Cardiac fibroblast (primary cell): ENCODE measurements at regions not wholly inside any gene's neighbourhood (a gene's known extent, or its start where the extent isn't known, plus 50 kb on each side); places are given as distances from the start of the nearest gene placed in this dataset.
A peak's percentile ranks its signal among the peaks of the same experiment; 100 is the strongest.

ENCODE experiments used
- DNase-seq, 2 donors: peaks; one replicate each; pipeline versions ENCODE4 v3.0.0 to v3.0.0-alpha.2; 2010; ENCODE audit warnings: low read depth in 2 of 2
- H3K4me3 ChIP-seq, 2 donors: replicated peaks in 1 of 2; 1 replicate in 1 of 2; 2 replicates in 1 of 2; pipeline ENCODE4 v1.5.1; 2011; ENCODE audit warnings: low read depth in 2 of 2, low read length in 2 of 2, mild to moderate bottlenecking in 2 of 2, moderate library complexity in 1 of 2
- TF ChIP-seq, protein P1 (sequence below): IDR thresholded peaks from one replicate; pipeline ENCODE4 v1.5.1; 2011; ENCODE audit warnings: low read depth, mild to moderate bottlenecking, low read length, inconsistent platforms

DNA sequence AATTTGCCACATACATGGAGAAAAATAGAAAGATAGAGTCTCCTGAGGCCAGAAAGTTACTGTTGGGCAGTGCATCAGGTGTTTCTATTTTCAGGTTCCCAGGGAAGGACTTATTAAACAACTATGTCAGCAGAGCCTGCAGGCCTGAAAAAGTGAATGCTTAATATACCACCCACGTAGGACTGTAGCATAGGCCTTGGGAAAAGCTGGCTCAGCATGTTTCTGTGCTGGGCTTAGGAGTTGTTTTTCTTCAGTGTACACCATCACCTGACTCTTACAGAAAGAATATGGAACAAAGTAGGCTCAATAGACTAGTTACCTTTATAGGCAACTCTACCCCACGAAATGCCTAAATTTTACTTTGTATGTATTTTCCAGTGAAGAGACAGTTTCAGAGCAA, 1385.9 kb downstream of the FAM133A start:
- TF ChIP-seq, protein P1, sequence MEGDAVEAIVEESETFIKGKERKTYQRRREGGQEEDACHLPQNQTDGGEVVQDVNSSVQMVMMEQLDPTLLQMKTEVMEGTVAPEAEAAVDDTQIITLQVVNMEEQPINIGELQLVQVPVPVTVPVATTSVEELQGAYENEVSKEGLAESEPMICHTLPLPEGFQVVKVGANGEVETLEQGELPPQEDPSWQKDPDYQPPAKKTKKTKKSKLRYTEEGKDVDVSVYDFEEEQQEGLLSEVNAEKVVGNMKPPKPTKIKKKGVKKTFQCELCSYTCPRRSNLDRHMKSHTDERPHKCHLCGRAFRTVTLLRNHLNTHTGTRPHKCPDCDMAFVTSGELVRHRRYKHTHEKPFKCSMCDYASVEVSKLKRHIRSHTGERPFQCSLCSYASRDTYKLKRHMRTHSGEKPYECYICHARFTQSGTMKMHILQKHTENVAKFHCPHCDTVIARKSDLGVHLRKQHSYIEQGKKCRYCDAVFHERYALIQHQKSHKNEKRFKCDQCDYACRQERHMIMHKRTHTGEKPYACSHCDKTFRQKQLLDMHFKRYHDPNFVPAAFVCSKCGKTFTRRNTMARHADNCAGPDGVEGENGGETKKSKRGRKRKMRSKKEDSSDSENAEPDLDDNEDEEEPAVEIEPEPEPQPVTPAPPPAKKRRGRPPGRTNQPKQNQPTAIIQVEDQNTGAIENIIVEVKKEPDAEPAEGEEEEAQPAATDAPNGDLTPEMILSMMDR, result no peak
- no peak overlapping the region for H3K4me3 ChIP-seq
- DNase-seq, result no peak

GRCh38 chrX:95063554-95063953, 1389.5 kb downstream of the FAM133A start:
- TF ChIP-seq, protein P1, result no peak
- H3K4me3 ChIP-seq, result no peak overlapping the region
- DNase-seq, result peak; percentile 25 to 42

DNA sequence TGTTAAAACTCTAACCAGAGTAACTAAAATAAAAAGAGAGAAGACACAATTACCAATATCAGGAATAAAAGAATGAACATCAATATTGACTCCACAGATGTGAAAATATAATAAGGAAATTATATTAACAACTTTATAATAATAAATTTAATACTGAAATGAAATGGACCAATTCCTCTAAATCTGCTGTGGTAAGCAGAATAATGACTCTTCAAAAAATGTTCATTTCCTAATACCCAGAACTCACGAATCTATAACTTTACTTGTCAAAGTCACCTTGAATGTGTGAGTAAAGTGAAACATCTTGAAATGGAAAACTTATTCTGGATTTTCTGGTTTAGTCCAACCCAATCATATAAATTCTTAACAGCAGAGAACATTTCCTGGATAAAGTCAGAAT, 1391.1 kb downstream of the FAM133A start:
- no peak for DNase-seq
- no peak overlapping the region for H3K4me3 ChIP-seq
- TF ChIP-seq, protein P1, result no peak

DNA sequence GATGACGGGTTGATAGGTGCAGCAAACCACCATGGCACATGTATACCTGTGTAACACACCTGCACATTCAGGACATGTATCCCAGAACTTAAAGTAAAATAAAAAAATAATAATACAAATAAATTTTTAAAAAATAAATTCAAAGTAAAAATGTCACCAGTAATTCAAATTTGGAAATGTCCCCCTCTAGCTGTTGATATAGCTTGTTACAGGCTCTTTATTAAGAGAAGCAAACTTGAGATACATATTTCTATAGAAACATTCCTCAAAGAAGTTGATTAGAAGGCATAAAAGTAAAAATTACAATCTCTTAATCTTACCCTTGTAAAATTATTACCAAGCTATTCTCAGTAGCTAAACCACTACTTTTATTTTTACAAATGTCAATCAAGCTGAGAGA, 1397.0 kb downstream of the FAM133A start:
- DNase-seq, result peak in 1 of 2 donors; percentile 25
- no peak overlapping the region for H3K4me3 ChIP-seq
- TF ChIP-seq, protein P1, result peak; percentile 26

- no peak overlapping the region for H3K4me3 ChIP-seq
- no peak for DNase-seq
- TF ChIP-seq, protein P1, result no peak
Observed at GRCh38 chrX:95071621-95072020, 1397.6 kb downstream of the FAM133A start.

GRCh38 chrX:95076449-95076848, 1402.4 kb downstream of the FAM133A start:
- DNase-seq, result peak; percentile 49 to 73
- TF ChIP-seq, protein P1, result peak; percentile 56

DNA sequence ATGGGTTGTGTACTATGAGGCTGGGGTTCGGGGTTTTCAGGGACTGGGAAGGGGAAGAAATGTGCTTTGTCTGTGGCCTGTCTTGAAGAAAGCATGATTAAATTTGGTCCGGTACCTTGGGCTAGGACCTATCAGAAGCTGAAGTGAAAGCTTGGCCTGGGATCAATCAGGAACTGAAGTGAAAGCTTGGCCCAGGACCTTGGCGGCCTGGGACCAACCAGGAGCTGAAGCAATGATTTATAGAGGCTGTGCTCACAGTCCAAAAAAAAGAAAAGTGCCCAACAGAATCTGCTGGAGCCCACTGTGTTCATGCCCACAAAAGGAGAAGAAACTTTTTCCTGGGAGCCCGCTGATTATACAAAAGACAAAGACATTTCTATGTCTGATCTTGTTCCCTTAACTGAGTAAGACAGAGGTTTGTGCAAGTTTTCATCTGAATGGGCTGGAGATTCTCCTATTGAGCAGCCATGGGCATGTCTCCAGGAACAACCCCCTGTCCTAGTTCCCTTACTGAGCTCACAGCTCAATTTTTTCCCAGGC, 1427.9 kb downstream of the FAM133A start:
- DNase-seq, result no peak
- TF ChIP-seq, protein P1, result no peak

More at GRCh38 chrX:95076449-95076848, 1402.4 kb downstream of the FAM133A start:
- H3K4me3 ChIP-seq, result no peak overlapping the region

More for the DNA sequence above, 1427.9 kb downstream of the FAM133A start:
- no peak overlapping the region for H3K4me3 ChIP-seq
